ENCODE measurements at regions not wholly inside any gene's neighbourhood (a gene's known extent, or its start where the extent isn't known, plus 50 kb on each side); places are given as distances from the start of the nearest gene placed in this dataset.
A peak's percentile ranks its signal among the peaks of the same experiment; 100 is the strongest.

DNA sequence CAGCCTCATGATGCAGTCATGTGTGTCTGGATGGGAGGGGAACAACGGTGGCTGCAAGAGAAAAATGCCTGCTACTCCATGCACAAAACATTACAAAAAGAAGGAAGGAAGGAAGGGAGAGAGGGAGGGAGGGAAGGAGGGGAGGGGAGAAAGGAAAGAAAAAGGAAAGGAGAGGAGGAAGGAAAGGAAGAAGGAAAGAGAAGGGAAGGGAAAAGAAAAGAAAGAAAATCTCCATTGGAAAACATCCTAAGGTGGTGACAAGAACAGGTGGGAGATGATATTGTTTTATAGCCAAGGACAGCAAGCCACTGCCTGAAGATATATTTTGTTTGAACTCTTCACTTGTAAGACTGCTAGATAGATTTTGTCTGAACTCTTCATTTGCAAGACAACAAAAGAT is 171.8 kb upstream of the EGLN3 start:
- TF ChIP-seq, protein P1, sequence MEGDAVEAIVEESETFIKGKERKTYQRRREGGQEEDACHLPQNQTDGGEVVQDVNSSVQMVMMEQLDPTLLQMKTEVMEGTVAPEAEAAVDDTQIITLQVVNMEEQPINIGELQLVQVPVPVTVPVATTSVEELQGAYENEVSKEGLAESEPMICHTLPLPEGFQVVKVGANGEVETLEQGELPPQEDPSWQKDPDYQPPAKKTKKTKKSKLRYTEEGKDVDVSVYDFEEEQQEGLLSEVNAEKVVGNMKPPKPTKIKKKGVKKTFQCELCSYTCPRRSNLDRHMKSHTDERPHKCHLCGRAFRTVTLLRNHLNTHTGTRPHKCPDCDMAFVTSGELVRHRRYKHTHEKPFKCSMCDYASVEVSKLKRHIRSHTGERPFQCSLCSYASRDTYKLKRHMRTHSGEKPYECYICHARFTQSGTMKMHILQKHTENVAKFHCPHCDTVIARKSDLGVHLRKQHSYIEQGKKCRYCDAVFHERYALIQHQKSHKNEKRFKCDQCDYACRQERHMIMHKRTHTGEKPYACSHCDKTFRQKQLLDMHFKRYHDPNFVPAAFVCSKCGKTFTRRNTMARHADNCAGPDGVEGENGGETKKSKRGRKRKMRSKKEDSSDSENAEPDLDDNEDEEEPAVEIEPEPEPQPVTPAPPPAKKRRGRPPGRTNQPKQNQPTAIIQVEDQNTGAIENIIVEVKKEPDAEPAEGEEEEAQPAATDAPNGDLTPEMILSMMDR (IDR thresholded peaks at IDR 0.05; ENCODE audit: low read depth, low read length) = no peak
- no peak for DNase-seq (ENCODE audit: extremely low read depth, low read depth)

DNA sequence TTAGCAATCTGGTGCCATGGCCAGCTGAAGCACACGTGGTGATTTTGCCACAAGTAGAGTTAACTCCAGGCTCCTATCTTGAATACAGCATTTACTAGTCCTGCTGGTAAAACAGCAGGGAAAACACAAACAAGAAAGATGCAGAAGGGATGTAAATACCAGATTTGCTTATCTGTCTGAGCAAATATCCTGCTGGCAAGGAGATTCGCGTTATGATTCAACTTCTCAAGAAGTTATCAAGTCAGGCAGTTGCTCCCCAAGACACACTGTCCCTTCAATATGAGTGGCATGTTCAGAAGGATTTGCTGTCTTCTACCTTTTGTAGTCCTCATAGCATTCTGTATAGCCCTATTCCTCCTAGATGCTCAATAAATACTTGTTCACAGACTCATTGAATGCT is 171.2 kb upstream of the EGLN3 start:
- DNase-seq (ENCODE audit: extremely low read depth, low read depth) = no peak
- TF ChIP-seq, protein P1 (IDR thresholded peaks at IDR 0.05; ENCODE audit: low read depth, low read length) = no peak

DNA sequence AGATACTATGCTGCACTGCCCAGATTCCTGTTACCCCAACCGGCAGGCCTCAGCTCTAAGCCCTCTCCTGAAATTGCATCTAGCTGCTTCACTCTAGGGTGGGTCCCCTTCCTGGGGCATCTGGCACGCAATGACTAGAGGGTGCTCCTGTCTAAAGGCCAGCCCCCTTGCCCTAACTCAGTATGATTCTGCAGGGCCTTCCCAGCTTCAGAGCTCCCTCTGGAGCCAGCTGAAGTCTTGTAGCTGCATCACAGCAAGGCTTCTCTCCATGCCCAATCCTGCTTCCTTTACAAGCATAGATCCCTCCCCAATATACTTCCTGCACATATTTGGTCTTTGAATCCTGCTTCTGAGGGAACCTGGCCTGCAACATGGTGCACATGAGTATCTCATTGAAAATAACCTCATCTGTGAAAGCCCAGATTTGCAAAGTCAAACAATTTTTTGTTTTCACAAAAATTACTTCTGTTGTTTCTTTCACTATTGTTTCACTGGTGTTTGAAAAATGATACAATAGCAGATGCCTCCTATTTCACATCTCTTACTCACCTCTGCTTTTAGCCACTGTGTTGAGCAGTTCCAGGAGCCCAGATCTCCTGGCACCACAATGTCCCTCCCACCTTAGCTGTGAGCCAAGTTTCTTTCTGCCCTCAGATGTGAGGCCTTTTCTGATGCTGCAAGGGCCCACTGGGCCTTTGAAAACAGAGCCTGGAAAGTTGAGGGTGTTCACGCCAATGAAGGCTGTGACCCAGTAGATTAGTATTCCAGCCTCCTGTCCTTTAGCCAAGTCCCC is 169.5 kb upstream of the EGLN3 start:
- DNase-seq (ENCODE audit: extremely low read depth, low read depth) = no peak

DNA sequence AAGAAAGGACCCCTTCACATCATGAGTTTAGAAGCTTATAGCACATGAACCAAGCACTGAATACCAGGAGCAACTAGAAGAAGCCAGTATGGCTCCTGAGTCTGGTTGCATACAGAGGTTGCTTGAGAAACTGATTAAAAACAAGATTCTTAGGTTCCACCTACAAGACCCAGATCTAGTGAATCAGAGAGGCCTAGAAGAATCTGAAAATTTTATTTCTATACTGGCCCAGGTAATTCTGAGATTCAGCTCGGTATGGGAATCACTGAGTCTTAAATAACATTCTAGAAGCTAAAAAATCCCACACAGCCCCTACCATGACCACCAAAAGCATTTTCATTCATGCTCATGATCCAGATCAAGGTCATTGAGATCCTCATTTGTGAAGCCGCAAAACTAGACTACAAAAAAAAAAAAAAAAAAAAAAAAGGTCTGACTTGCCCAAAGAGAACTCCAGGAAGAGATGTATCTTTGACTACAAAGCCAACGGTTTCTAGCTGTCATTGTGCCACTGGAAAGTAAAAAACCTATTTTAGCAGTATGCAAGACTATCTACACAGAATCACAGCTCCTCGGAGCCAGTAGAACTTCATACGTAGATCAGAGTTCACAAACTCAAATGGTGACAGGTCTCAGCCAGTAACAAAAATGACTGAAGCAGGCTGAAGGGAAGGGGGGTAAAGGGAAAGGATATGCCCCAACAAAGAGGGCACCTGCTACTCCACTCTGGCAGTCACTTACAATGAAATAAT is 168.4 kb upstream of the EGLN3 start:
- no peak for DNase-seq (ENCODE audit: extremely low read depth, low read depth)
- TF ChIP-seq, protein P1 (IDR thresholded peaks at IDR 0.05; ENCODE audit: low read depth, low read length) = no peak

More for the DNA sequence above, 169.5 kb upstream of the EGLN3 start:
- TF ChIP-seq, protein P1 (IDR thresholded peaks at IDR 0.05; ENCODE audit: low read depth, low read length) = no peak

DNA sequence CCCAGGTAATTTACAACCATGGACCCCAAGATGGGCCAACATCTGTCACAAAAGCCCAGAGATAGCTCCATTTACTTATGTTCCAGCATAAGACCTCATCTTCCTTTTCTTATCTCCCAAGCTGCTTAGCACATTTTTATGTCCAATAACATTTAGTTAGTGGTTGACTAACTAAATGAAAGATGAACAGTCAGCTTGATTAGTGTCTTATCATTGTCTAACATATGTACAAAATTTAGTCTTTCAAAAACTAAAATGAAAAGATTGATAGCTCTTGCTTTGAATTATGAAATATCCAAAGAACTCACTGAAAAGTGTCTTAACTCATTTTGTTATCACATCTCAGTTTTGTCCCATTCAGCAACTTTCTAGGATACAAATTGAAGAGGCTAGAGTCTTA is 163.1 kb upstream of the EGLN3 start:
- TF ChIP-seq, protein P1 (IDR thresholded peaks at IDR 0.05; ENCODE audit: low read depth, low read length) = no peak

DNA sequence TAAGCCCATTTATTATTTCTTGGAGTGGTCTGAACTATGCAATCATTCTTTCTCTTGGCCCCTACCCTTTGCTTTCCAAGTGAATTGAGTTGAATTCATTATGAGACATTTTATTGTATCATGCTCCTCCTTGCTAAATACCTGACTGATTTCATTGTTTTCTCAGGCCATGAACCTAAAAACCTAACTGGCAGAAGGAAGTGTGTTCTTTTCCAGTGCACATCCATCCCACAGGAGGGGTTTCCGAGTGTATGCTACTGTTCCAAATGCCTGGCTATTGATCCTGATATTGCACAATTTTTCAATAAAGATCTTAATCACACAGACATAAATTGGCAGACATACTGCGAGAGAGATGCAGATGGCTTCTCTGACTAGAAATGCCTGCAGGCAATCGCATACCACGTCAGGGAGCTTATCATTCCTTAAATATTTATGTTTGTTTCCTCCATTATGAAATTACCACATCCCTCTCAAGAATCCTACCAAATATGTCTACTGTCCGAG is 162.2 kb upstream of the EGLN3 start:
- DNase-seq (ENCODE audit: extremely low read depth, low read depth) = peak; percentile 4
- TF ChIP-seq, protein P1 (IDR thresholded peaks at IDR 0.05; ENCODE audit: low read depth, low read length) = no peak

More for the DNA sequence above, 163.1 kb upstream of the EGLN3 start:
- no peak for DNase-seq (ENCODE audit: extremely low read depth, low read depth)

DNA sequence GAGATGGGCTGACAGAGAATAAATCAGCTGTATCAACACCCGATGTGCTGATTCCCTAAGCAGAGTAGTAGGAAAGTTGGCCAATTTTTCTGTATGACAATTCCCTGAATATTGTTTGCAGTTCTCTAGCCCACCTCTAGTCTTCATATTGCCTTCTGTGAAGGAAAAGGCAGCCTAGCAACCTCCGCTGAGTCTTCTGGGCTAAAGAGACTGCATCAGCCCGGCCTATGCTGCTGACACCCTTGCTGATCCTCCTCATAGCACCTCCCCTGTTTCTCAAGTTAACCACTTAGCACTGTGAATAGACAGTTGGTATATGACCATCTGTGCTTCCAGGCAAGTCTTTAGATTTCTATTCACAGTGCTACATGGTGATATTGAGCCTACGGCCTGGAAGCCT is 161.1 kb upstream of the EGLN3 start:
- no peak for DNase-seq (ENCODE audit: extremely low read depth, low read depth)
- TF ChIP-seq, protein P1 (IDR thresholded peaks at IDR 0.05; ENCODE audit: low read depth, low read length) = no peak
